ENCODE measurements at regions not wholly inside any gene's neighbourhood (a gene's known extent, or its start where the extent isn't known, plus 50 kb on each side); places are given as distances from the start of the nearest gene placed in this dataset.

- TF ChIP-seq HOXD13 (CRISPR knock-in tag; IDR thresholded peaks at IDR 0.05; ENCODE audit: borderline replicate concordance) (peak; percentile 62; the same call in 1 of the 2 replicates), ZNF658 (tag by site-specific recombination; IDR thresholded peaks at IDR 0.05) (no peak), ZNF391 (tag by site-specific recombination; IDR thresholded peaks at IDR 0.05; ENCODE audit: borderline replicate concordance, low read depth) (peak; percentile 89; the same call in 1 of the 2 replicates), KLF16 (tag by site-specific recombination; IDR thresholded peaks at IDR 0.05) (0 out of 2 replicates have a peak, but pooled peaks have one; percentile 5), ZNF239 (tag by site-specific recombination; IDR thresholded peaks at IDR 0.05) (no peak), OSR2 (tag by site-specific recombination; IDR thresholded peaks at IDR 0.05) (peak; percentile 86), ZNF555 (tag by site-specific recombination; conservative IDR thresholded peaks at IDR 0.05) (no peak), ZBTB20 (tag by site-specific recombination; IDR thresholded peaks at IDR 0.05) (no peak), ZNF776 (tag by site-specific recombination; IDR thresholded peaks at IDR 0.05; ENCODE audit: borderline replicate concordance) (no peak), ZNF571 (tag by site-specific recombination; IDR thresholded peaks at IDR 0.05) (no peak), ZNF148 (tag by site-specific recombination; IDR thresholded peaks at IDR 0.05; ENCODE audit: borderline replicate concordance) (no peak), ZNF548 (tag by site-specific recombination; IDR thresholded peaks at IDR 0.05) (no peak), ZNF211 (tag by site-specific recombination; IDR thresholded peaks at IDR 0.05; ENCODE audit: low read depth) (no peak), BCL11A (tag by site-specific recombination; IDR thresholded peaks at IDR 0.05; ENCODE audit: low read depth) (peak; percentile 34; the same call in 1 of the 2 replicates), GLIS2 (tag by site-specific recombination; IDR thresholded peaks at IDR 0.05) (no peak), ZNF366 (tag by site-specific recombination; conservative IDR thresholded peaks at IDR 0.05) (peak; percentile 78), ZNF473 (tag by site-specific recombination; IDR thresholded peaks at IDR 0.05) (no peak), ZNF404 (tag by site-specific recombination; IDR thresholded peaks at IDR 0.05) (no peak), ZNF514 (tag by site-specific recombination; IDR thresholded peaks at IDR 0.05) (no peak), TRIM28 (IDR thresholded peaks at IDR 0.05; ENCODE audit: borderline replicate concordance, low read length) (peak; percentile 66; the same call in 1 of the 2 replicates), ZNF138 (tag by site-specific recombination; IDR thresholded peaks at IDR 0.05; ENCODE audit: borderline replicate concordance) (no peak), ZNF558 (tag by site-specific recombination; IDR thresholded peaks at IDR 0.05) (no peak), ZNF280D (tag by site-specific recombination; IDR thresholded peaks at IDR 0.05) (no peak), SP7 (tag by site-specific recombination; IDR thresholded peaks at IDR 0.05) (peak; percentile 86), GFI1B (tag by site-specific recombination; IDR thresholded peaks at IDR 0.05) (no peak), ZNF426 (tag by site-specific recombination; IDR thresholded peaks at IDR 0.05) (no peak), ZNF629 (tag by site-specific recombination; IDR thresholded peaks at IDR 0.05) (peak; percentile 97), MYNN (tag by site-specific recombination; IDR thresholded peaks at IDR 0.05; ENCODE audit: borderline replicate concordance) (no peak), ZNF37A (tag by site-specific recombination; IDR thresholded peaks at IDR 0.05) (no peak), ZNF174 (tag by site-specific recombination; IDR thresholded peaks at IDR 0.05) (no peak), ZNF830 (tag by site-specific recombination; IDR thresholded peaks at IDR 0.05; ENCODE audit: low read depth) (no peak)
- TF ChIP-seq, protein P1, sequence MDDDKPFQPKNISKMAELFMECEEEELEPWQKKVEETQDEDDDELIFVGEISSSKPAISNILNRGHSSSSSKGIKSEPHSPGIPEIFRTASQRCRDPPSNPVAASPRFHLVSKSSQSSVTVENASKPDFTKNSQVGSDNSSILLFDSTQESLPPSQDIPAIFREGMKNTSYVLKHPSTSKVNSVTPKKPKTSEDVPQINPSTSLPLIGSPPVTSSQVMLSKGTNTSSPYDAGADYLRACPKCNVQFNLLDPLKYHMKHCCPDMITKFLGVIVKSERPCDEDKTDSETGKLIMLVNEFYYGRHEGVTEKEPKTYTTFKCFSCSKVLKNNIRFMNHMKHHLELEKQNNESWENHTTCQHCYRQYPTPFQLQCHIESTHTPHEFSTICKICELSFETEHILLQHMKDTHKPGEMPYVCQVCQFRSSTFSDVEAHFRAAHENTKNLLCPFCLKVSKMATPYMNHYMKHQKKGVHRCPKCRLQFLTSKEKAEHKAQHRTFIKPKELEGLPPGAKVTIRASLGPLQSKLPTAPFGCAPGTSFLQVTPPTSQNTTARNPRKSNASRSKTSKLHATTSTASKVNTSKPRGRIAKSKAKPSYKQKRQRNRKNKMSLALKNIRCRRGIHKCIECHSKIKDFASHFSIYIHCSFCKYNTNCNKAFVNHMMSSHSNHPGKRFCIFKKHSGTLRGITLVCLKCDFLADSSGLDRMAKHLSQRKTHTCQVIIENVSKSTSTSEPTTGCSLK (tag by site-specific recombination; IDR thresholded peaks at IDR 0.05) = no peak
- TF ChIP-seq, protein P2, sequence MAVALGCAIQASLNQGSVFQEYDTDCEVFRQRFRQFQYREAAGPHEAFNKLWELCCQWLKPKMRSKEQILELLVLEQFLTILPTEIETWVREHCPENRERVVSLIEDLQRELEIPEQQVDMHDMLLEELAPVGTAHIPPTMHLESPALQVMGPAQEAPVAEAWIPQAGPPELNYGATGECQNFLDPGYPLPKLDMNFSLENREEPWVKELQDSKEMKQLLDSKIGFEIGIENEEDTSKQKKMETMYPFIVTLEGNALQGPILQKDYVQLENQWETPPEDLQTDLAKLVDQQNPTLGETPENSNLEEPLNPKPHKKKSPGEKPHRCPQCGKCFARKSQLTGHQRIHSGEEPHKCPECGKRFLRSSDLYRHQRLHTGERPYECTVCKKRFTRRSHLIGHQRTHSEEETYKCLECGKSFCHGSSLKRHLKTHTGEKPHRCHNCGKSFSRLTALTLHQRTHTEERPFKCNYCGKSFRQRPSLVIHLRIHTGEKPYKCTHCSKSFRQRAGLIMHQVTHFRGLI (tag by site-specific recombination; IDR thresholded peaks at IDR 0.05) = no peak
Measured at GRCh38 chr4:152265149-152265621, 270.7 kb downstream of the FBXW7 start (continued).
